Choroid plexus epithelial cell (primary cell): ENCODE measurements at regions not wholly inside any gene's neighbourhood (a gene's known extent, or its start where the extent isn't known, plus 50 kb on each side); places are given as distances from the start of the nearest gene placed in this dataset.

Experiments used
- DNase-seq: peaks from one replicate; pipeline ENCODE4 v3.0.0-alpha.2; 2010; ENCODE audit warnings: low read depth
- H3K4me3 ChIP-seq: 2 replicates; pipeline ENCODE4 v1.5.1; 2011; ENCODE audit warnings: low read depth, mild to moderate bottlenecking, control low read depth, low read length, moderate library complexity
- TF ChIP-seq, protein P1 (sequence below): conservative IDR thresholded peaks from 2 replicates; pipeline ENCODE4 v1.5.1; 2011; ENCODE audit warnings: low read depth, mild to moderate bottlenecking, control low read depth, inconsistent platforms, low read length, moderate library complexity

DNA sequence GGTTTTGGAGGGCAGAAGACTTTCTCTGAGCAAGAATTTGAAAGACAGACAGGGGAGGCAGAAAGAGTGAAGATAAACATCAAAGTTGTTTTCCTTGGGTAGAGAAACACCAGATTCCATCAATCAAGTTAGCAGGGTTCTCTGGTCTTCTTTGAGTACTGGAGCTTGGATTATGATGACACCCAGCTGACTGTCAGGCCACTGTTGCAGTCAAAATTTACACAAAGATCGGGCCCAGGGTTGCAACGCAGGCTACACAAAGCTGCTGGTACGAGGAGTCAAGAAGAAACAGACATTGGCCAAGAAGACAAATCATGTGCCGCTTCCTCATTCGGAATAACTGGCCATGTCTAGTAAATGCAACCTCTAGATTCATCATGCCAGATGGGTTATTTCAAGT is 396.2 kb upstream of the XYLT1 start:
- TF ChIP-seq, protein P1, sequence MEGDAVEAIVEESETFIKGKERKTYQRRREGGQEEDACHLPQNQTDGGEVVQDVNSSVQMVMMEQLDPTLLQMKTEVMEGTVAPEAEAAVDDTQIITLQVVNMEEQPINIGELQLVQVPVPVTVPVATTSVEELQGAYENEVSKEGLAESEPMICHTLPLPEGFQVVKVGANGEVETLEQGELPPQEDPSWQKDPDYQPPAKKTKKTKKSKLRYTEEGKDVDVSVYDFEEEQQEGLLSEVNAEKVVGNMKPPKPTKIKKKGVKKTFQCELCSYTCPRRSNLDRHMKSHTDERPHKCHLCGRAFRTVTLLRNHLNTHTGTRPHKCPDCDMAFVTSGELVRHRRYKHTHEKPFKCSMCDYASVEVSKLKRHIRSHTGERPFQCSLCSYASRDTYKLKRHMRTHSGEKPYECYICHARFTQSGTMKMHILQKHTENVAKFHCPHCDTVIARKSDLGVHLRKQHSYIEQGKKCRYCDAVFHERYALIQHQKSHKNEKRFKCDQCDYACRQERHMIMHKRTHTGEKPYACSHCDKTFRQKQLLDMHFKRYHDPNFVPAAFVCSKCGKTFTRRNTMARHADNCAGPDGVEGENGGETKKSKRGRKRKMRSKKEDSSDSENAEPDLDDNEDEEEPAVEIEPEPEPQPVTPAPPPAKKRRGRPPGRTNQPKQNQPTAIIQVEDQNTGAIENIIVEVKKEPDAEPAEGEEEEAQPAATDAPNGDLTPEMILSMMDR: no peak
- DNase-seq: no peak
- no peak overlapping the region for H3K4me3 ChIP-seq

DNA sequence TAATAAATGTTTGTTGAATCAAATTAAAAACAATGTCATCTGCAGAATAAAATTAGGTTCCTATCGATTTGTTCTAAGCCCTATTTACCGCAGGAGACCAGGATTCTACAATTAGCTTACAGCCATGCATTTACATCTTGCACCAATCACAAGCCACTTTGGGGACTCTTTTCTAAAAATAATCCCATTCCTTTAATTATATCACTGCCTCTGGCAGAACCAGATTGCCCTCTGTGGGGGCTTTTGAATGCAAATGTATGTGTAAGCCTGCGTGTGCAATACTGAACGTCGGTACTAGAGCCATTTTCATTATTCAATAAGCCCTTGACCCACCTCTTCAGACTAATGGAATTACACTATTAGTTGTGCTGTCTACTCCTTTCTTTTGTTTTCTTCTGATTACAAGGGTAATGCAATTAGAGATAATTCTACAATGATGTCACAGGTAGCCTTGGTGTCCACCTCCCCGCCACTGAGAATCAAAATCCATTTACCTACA is 391.3 kb upstream of the XYLT1 start:
- no peak overlapping the region for H3K4me3 ChIP-seq
- TF ChIP-seq, protein P1: no peak
- no peak for DNase-seq

DNA sequence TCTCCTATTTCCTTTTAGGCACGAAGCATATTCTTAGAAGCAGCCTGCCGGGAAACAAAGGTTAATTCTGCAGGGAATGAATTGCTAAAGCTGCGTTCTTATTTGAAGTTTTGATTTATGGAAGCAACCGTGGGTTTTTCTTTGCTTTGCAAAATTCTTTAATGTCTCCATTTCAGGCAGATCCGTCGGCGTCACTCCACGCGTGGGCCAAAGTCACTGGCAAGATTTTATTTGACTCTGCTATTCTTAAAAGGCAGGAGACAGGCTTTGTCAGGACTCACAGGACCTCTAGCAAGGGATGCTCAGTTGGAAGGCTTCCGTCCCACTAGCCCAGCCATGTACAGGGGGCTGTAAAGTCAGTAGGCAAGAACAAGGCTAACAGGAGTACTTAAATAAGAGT is 387.3 kb upstream of the XYLT1 start:
- no peak for DNase-seq
- H3K4me3 ChIP-seq: no peak overlapping the region
- TF ChIP-seq, protein P1: no peak

DNA sequence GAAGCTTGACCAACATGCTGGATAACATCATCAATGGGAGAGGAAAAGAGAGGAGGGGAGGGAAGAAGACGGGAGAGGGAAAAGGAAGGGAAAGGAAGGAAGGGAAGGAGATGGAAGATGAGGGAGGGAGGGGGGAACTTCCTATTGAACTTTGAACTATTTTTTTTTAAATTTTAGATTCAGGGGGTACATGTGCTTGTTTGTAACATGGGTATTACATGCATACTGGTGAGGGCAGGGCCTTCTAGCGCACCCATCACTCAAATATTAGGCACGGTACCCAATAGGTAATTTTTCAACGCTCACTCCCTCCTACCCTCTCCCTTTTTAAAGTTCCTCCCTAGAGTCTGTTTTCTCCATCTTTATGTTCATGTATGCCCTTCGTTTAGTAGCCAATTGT is 383.2 kb upstream of the XYLT1 start:
- no peak overlapping the region for H3K4me3 ChIP-seq
- TF ChIP-seq, protein P1: no peak
- no peak for DNase-seq

DNA sequence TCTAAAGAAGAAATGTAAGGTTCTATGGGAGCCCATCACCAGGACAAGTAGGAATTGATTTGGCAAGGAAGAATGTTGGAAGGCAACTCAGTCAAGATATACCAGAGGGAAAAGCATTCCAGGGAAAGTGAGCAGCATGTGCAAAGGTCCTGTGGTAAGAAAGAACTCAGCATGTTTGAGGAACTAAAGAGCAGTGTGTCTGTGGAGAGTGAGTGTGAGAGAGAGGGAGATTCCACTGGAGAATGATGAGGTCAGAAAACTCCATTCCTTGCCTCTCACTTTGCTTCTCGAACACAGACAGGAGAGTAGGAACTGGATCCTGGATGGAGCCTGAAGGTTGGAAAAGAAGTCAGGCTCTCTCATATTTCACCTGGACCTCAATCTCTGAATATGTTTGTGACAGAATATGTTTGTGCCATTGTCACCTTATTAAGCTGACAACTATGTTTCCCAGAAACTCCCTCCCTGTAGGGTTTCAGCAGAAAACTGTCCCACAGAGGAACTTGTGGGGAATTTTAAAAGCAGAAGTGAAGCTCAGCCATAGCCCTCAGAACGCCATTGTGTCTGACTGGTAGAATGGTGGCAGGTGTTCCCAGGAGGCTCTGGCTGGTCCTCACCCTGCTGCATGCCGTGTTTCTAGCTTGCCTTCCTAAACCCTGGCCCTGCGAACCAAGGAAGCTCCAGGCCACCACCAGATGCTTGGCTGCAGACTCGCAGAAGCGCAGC is 382.4 kb upstream of the XYLT1 start:
- H3K4me3 ChIP-seq: no peak overlapping the region
- TF ChIP-seq, protein P1: no peak
- no peak for DNase-seq

DNA sequence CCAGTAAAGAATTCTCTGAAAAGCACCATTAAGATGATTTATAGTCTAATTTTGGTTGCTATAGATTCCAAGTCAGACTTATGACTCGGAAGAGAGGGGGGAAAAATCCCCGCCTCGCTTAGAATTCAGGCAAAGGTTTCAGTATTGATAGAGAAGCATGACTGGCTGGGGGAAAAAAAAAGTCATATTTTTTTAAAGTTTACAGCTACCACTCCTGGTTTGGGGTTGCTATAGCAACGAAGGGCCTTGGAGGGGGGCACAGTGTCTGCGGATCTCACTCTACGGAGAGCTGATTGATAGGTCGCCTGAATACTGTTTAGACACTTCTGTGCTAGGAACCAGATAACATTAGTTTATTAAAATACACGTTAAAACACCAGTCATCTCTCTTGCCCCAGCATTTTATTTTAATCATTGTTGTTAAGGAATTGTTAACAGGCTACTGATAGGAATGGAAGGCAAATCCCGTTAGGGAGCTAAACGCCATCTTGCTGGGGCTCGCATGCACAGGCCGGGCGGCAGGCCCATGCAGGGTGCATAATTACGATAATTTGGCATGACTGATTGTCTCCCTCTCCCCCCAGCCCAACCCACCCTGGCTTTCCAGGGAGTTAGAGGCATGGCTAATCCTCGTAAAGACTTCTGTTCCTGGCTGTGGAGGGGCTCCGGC is 380.0 kb upstream of the XYLT1 start:
- no peak overlapping the region for H3K4me3 ChIP-seq
- no peak for DNase-seq
- TF ChIP-seq, protein P1: no peak
